Heart left ventricle (tissue), 13 donors: ENCODE measurements at regions not wholly inside any gene's neighbourhood (a gene's known extent, or its start where the extent isn't known, plus 50 kb on each side); places are given as distances from the start of the nearest gene placed in this dataset.

Source experiments
- CTCF ChIP-seq, 12 donors: fragments of 200-600 bp; sonication (generic) in 4 of 12; IDR thresholded peaks; one replicate each; pipeline versions ENCODE4 v1.5.0 to v1.8.0; 2018 to 2022; ENCODE audit warnings: antibody characterized with exemption in 12 of 12, mild to moderate bottlenecking in 5 of 12
- POLR2A ChIP-seq, 2 donors: fragments of 450-650 bp; IDR thresholded peaks; one replicate each; pipeline ENCODE4 v1.6.1; 2017; ENCODE audit warnings: antibody characterized with exemption in 2 of 2, mild to moderate bottlenecking in 2 of 2, moderate library complexity in 2 of 2
- donor health status: ischemic (EF 13 %, LVEDD 7.1; RV severe dilation, severe dysfunction).
- donor health status: DM: no; HTN: yes; CAD: no.
- donor health status: DM: no; HTN: no; CAD: no.
- donor health status: ischemic (EF 25% LVEDD 6.9; RV normal size, moderate dysfunction).
- donor health status: ischemic (EF 25% LVEDD 5.7; RV mildly dilated, moderate dysfunction).
- donor health status: ischemic (EF 35%, LVEDD 5.7; RV mildly dilated, moderate dysfunction).
- donor health status: nonischemic (EF 11% LVEDD 7.7; RV severe dilation, severe dysfunction).
- donor health status: DM: yes; HTN: yes; CAD: no.
- donor health status: PGD.
- donor health status: ischemic (EF 29% LVEDD 5.4; RV normal size, mild dysfunction).
- donor health status: nonischemic (EF 23%, LVEDD 6.1; RV moderate dilation, normal function).

GRCh38 chr11:114783805-114784204, 105.5 kb downstream of the NXPE2 start:
- TF ChIP-seq CTCF (IDR thresholded peaks at IDR 0.05) = no peak
- TF ChIP-seq POLR2A (IDR thresholded peaks at IDR 0.05) = no peak
